ENCODE measurements at regions not wholly inside any gene's neighbourhood (a gene's known extent, or its start where the extent isn't known, plus 50 kb on each side); places are given as distances from the start of the nearest gene placed in this dataset.

DNA sequence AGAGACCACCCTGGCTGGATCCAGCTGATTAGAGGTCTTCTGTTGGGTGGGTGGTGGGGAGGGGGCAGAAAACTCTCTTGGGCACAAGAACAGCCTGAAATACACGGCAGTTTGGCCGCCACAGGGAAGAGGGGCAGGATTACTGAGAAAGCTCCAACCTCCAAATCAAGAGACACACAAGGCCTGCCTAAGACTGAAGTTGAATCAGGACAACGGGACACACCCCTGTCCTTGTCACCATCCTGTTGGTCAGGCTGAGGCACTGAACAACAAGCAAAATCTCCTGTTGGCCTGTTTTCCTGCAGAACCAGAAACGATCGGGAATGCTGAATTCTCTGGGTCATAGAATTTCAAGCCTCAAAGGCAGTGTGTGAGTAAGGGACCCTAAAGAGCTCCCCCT is 247.8 kb downstream of the FAM43A start:
- TF ChIP-seq, protein P1, sequence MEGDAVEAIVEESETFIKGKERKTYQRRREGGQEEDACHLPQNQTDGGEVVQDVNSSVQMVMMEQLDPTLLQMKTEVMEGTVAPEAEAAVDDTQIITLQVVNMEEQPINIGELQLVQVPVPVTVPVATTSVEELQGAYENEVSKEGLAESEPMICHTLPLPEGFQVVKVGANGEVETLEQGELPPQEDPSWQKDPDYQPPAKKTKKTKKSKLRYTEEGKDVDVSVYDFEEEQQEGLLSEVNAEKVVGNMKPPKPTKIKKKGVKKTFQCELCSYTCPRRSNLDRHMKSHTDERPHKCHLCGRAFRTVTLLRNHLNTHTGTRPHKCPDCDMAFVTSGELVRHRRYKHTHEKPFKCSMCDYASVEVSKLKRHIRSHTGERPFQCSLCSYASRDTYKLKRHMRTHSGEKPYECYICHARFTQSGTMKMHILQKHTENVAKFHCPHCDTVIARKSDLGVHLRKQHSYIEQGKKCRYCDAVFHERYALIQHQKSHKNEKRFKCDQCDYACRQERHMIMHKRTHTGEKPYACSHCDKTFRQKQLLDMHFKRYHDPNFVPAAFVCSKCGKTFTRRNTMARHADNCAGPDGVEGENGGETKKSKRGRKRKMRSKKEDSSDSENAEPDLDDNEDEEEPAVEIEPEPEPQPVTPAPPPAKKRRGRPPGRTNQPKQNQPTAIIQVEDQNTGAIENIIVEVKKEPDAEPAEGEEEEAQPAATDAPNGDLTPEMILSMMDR (conservative IDR thresholded peaks at IDR 0.05; ENCODE audit: low read length) = no peak
- TF ChIP-seq EZH2phosphoT487 (IDR thresholded peaks at IDR 0.05; ENCODE audit: borderline replicate concordance) = no peak

Measured in Loucy (cell line).